ENCODE measurements at regions not wholly inside any gene's neighbourhood (a gene's known extent, or its start where the extent isn't known, plus 50 kb on each side); places are given as distances from the start of the nearest gene placed in this dataset.

DNA sequence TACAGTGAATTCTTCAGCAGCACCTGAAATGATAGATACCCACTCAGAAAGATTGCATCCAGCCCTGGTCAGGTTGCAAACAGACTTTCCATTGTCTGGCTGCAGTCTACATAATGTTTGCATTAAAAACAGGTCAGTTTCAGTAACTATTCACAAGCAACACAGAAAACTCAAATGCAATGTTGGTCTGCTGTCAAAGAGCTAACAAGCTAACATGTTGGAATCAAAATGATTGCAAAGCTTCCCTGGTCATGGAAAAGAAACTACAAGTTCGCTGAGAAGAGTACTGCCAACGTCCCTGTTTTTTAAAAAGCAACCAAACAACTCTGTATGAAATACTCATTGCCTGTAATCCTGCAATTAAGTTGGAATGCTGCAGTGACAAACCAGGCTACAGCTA is 374.7 kb downstream of the ADAMTS20 start:
- TF ChIP-seq, protein P1, sequence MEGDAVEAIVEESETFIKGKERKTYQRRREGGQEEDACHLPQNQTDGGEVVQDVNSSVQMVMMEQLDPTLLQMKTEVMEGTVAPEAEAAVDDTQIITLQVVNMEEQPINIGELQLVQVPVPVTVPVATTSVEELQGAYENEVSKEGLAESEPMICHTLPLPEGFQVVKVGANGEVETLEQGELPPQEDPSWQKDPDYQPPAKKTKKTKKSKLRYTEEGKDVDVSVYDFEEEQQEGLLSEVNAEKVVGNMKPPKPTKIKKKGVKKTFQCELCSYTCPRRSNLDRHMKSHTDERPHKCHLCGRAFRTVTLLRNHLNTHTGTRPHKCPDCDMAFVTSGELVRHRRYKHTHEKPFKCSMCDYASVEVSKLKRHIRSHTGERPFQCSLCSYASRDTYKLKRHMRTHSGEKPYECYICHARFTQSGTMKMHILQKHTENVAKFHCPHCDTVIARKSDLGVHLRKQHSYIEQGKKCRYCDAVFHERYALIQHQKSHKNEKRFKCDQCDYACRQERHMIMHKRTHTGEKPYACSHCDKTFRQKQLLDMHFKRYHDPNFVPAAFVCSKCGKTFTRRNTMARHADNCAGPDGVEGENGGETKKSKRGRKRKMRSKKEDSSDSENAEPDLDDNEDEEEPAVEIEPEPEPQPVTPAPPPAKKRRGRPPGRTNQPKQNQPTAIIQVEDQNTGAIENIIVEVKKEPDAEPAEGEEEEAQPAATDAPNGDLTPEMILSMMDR (IDR thresholded peaks at IDR 0.05): no peak
- Histone ChIP-seq H3K27ac (no peak overlapping the region), H3K36me3 (no peaks in the 10 kb centered on the region), H3K27me3 (no peaks in the 10 kb centered on the region), H3K4me1 (no peaks in the 10 kb centered on the region), H3K4me3 (no peak overlapping the region), H3K9me3 (no peaks in the 10 kb centered on the region)
- DNase-seq (ENCODE audit: low spot score): no peak

DNA sequence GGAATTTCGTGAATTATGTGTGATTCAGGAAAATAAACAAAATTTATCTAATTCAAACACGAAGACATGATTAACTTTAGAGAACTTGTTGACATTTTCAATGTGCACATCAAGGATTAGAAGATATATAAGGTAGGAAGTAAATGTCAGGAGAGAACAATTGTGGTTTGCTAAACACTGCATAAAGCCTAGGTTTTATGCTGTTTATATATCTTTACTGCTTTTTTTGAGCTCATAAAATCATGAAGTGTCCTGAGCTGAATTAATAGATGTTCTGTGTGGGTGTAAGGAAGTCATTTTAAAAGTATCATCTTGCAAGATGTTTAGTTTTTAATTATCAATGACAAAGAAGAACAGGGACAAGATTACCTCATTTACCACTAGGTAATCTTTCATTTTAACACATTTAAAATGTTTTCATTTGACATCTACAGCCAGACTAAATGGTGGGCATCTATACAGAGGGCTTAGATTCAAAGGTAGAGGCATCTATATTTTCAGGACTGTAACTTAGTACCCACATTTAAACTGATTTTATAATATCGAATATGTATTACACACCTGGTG is 382.8 kb downstream of the ADAMTS20 start:
- no peaks in the 10 kb centered on the region for H3K36me3 ChIP-seq
- H3K4me1 ChIP-seq: no peaks in the 10 kb centered on the region
- no peak for DNase-seq (ENCODE audit: low spot score)
- H3K27me3 ChIP-seq: no peaks in the 10 kb centered on the region
- TF ChIP-seq, protein P1 (IDR thresholded peaks at IDR 0.05): no peak
- no peaks in the 10 kb centered on the region for H3K9me3 ChIP-seq
- H3K27ac ChIP-seq: no peak overlapping the region
- no peak overlapping the region for H3K4me3 ChIP-seq

DNA sequence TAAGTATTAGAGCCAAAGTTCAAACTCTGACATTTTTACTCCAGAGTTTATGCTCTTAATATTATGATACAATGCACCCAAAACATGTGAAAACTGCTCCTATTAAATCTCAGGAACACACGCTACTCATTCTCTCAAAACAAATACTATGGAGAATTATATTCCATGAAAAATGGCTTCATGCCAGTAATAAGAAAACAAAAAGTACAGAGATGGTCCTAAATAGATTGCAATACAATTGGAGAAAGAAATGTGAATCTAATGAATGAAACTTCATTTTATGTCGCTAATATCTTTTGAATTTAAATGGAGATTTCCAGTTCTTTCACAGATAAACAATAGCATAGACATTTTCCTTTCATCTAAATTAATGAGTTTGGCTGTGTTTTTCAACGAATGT is 384.3 kb downstream of the ADAMTS20 start:
- Histone ChIP-seq H3K27me3 (no peaks in the 10 kb centered on the region), H3K4me3 (no peak overlapping the region), H3K9me3 (no peaks in the 10 kb centered on the region), H3K4me1 (no peaks in the 10 kb centered on the region), H3K27ac (no peak overlapping the region), H3K36me3 (no peaks in the 10 kb centered on the region)
- TF ChIP-seq, protein P1 (IDR thresholded peaks at IDR 0.05): no peak
- no peak for DNase-seq (ENCODE audit: low spot score)

DNA sequence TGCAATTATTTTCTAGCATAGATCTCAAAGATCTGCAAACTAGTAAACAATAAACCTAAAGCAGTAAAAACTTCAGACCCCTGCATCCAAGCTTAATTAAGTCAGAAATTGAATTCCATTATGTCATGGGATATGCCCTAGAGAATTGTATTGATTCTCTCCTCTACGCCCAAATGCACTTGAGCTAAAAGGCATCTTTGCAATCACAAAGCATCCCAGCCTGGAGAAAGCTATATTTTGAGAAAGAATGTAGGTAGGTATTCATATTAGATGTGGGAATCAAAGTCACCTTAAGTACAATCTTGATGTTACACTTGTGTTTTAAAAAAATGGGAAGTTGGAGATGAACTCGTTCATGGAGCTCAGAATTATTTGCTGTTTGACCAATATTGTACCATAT is 386.7 kb downstream of the ADAMTS20 start:
- no peak overlapping the region for H3K27ac ChIP-seq
- TF ChIP-seq, protein P1 (IDR thresholded peaks at IDR 0.05): no peak

DNA sequence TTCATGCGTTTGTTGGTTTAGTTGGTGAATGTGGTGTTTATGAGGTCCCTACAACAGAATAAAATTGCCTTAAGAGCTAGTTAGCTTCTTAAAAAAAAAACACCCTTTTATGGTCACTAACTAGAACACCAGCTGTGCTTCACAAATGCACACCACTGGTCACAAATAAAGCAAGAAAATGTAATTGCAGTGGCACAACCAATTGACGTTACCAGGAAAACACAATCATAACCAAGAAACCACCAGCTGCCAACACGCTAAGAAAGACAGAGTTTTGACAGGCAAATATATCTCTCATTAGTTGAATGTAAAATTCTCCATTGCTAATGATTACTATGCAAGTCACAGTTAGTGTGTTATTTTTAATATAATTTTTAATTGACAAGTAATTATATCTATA is 389.9 kb downstream of the ADAMTS20 start:
- TF ChIP-seq, protein P1 (IDR thresholded peaks at IDR 0.05): no peak
- no peaks in the 10 kb centered on the region for H3K4me1 ChIP-seq
- no peak overlapping the region for H3K27ac ChIP-seq
- H3K27me3 ChIP-seq: no peaks in the 10 kb centered on the region
- DNase-seq (ENCODE audit: low spot score): no peak
- H3K4me3 ChIP-seq: no peak overlapping the region
- no peaks in the 10 kb centered on the region for H3K9me3 ChIP-seq
- H3K36me3 ChIP-seq: no peaks in the 10 kb centered on the region

More for the DNA sequence above, 386.7 kb downstream of the ADAMTS20 start:
- Histone ChIP-seq H3K4me3 (no peak overlapping the region), H3K36me3 (no peaks in the 10 kb centered on the region), H3K27me3 (no peaks in the 10 kb centered on the region), H3K4me1 (no peaks in the 10 kb centered on the region), H3K9me3 (no peaks in the 10 kb centered on the region)
- DNase-seq (ENCODE audit: low spot score): no peak

DNA sequence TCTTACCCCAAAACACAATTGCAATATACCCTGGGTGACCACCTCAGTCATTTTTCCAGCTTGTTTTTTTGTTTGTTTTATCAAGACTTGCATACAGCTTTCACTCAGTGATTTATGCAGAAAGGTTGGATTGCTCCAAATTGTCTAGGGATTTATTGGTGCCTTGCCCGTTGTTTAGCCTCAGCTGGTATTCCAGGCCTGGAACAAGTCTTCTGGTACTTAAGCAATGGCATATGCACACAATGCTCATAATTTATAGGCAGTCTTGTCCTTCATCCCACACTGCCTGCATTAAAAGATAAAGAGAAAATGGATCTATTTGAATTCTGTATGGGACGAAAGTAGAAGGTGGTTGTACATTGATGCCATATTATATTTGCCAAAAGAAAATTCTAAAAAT is 392.5 kb downstream of the ADAMTS20 start:
- TF ChIP-seq, protein P1 (IDR thresholded peaks at IDR 0.05): no peak
- no peak for DNase-seq (ENCODE audit: low spot score)
- Histone ChIP-seq H3K4me1 (no peaks in the 10 kb centered on the region), H3K4me3 (no peak overlapping the region), H3K36me3 (no peaks in the 10 kb centered on the region), H3K9me3 (no peaks in the 10 kb centered on the region), H3K27ac (no peak overlapping the region), H3K27me3 (no peaks in the 10 kb centered on the region)
